OCI-LY7 (cell line): ENCODE measurements at regions not wholly inside any gene's neighbourhood (a gene's known extent, or its start where the extent isn't known, plus 50 kb on each side); places are given as distances from the start of the nearest gene placed in this dataset.

Source experiments
- BruUV-seq: library from RNA; stranded (reverse); fragments of 400-500 nt; replicated peaks from 2 replicates; lab custom pipeline; 2021; lab: Mats Ljungman, UMichigan
- CTCF ChIA-PET: fragments of 300-600 bp; sonication (Branson Sonifier 250); formaldehyde crosslinking; loops from one replicate; lab custom pipeline; 2022; ENCODE audit warnings: antibody characterized with exemption; ENCODE audit not compliant: unreplicated experiment; lab: Charles Lee
- POLR2A ChIA-PET: fragments of 300-600 bp; sonication (Branson Sonifier 250); formaldehyde crosslinking; loops from one replicate; lab custom pipeline; 2022; ENCODE audit warnings: antibody characterized with exemption; lab: Charles Lee
- DNase-seq: peaks from one replicate; pipeline ENCODE4 v3.0.0-alpha.2; 2015; ENCODE audit warnings: low spot score
- H2AFZ ChIP-seq: fragments of 200-600 bp; sonication (generic), shearing (Covaris generic); 2 replicates; pipeline ENCODE4 v1.6.1; 2014; ENCODE audit warnings: mild to moderate bottlenecking, antibody characterized with exemption, low read length, moderate library complexity
- H3K27ac ChIP-seq: fragments of 200-600 bp; sonication (generic); 2 replicates; pipeline ENCODE4 v1.5.1; 2014; ENCODE audit warnings: mixed run types, low read depth, mild to moderate bottlenecking, moderate library complexity, low read length, inconsistent platforms; ENCODE audit not compliant: poor library complexity, severe bottlenecking
- H3K36me3 ChIP-seq: fragments of 200-600 bp; sonication (generic); 2 replicates; pipeline ENCODE4 v1.6.1; 2014; ENCODE audit warnings: mild to moderate bottlenecking, antibody characterized with exemption, low read length, moderate library complexity, mixed read lengths; ENCODE audit not compliant: insufficient read depth
- H3K4me1 ChIP-seq: fragments of 200-600 bp; sonication (generic); 2 replicates; pipeline ENCODE4 v1.5.1; 2014; ENCODE audit warnings: mild to moderate bottlenecking, low read length; ENCODE audit not compliant: insufficient read depth, poor library complexity, severe bottlenecking
- H3K4me2 ChIP-seq: fragments of 200-600 bp; sonication (generic); 2 replicates; pipeline ENCODE4 v1.6.1; 2014; ENCODE audit warnings: mild to moderate bottlenecking, low read length
- H3K4me3 ChIP-seq: fragments of 200-600 bp; sonication (generic); 2 replicates; pipeline ENCODE4 v1.5.1; 2014; ENCODE audit warnings: mild to moderate bottlenecking, low read depth, low read length; ENCODE audit not compliant: poor library complexity, severe bottlenecking
- H3K79me2 ChIP-seq: fragments of 200-600 bp; sonication (generic); 2 replicates; pipeline ENCODE4 v1.6.1; 2016; ENCODE audit warnings: low read depth, mild to moderate bottlenecking, low read length, moderate library complexity, mixed read lengths; ENCODE audit not compliant: insufficient read depth
- H3K9me2 ChIP-seq: fragments of 200-600 bp; sonication (generic); 2 replicates; pipeline ENCODE4 v1.6.1; 2016; ENCODE audit warnings: mild to moderate bottlenecking, low read length, mixed read lengths; ENCODE audit not compliant: insufficient read depth
- H3K9me3 ChIP-seq: fragments of 200-600 bp; sonication (generic); 2 replicates; pipeline ENCODE4 v1.6.1; 2014; ENCODE audit warnings: mild to moderate bottlenecking, mixed run types, low read length, mixed read lengths
- H4K20me1 ChIP-seq: fragments of 200-600 bp; sonication (generic); 2 replicates; pipeline ENCODE4 v1.6.1; 2014; ENCODE audit warnings: mild to moderate bottlenecking, antibody characterized with exemption, low read length, moderate library complexity, mixed read lengths; ENCODE audit not compliant: insufficient read depth
- EZH2phosphoT487 ChIP-seq: fragments of 200-600 bp; sonication (generic); IDR thresholded peaks from 2 replicates; pipeline ENCODE4 v1.6.1; 2018; ENCODE audit warnings: low read depth, borderline replicate concordance, mild to moderate bottlenecking, mixed run types, antibody characterized with exemption, low read length, moderate library complexity, mixed read lengths
- intact Hi-C: fragments of 100-400 bp; cut with micrococcal nuclease; formaldehyde crosslinking; loops from one replicate; pipeline ENCODE4 v1.10.0; 2022; ENCODE audit not compliant: unreplicated experiment
- TF ChIP-seq, protein P1 (sequence below): fragments of 200-600 bp; sonication (generic); conservative IDR thresholded peaks from 2 replicates; pipeline ENCODE4 v1.5.1; 2014; ENCODE audit warnings: mild to moderate bottlenecking, antibody characterized with exemption, low read length, moderate library complexity, mixed read lengths

DNA sequence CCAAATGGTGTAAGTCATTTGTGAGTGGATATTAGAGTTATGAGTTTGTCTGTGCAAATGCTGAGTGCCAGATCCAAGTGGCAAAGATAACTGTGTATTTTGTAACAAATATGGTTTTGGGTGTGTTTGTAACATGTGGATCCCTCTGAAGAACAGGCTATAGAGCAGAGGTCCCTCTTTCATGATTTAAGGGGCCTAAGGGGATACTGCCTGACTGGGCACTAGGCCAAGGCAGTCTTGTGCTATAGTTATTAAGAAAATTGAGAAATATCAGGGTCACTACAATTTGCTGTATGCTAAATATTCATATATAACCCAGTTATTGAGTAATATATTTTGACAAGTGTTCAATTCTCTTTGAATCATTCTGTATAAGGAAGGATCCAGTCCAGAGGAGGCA, 555.6 kb upstream of the RGMA start:
- no peak for DNase-seq
- Histone ChIP-seq H3K9me3 (no peaks in the 10 kb centered on the region), H3K4me3 (no peak overlapping the region), H2AFZ (no peak overlapping the region), H4K20me1 (no peaks in the 10 kb centered on the region), H3K9me2 (no peaks in the 10 kb centered on the region), H3K4me2 (no peak overlapping the region), H3K36me3 (no peaks in the 10 kb centered on the region), H3K27ac (no peak overlapping the region), H3K4me1 (no peaks in the 10 kb centered on the region), H3K79me2 (no peaks in the 10 kb centered on the region)
- intact Hi-C loops: no loop called here
- CTCF ChIA-PET: no interaction called here
- TF ChIP-seq EZH2phosphoT487: no peak
- TF ChIP-seq, protein P1, sequence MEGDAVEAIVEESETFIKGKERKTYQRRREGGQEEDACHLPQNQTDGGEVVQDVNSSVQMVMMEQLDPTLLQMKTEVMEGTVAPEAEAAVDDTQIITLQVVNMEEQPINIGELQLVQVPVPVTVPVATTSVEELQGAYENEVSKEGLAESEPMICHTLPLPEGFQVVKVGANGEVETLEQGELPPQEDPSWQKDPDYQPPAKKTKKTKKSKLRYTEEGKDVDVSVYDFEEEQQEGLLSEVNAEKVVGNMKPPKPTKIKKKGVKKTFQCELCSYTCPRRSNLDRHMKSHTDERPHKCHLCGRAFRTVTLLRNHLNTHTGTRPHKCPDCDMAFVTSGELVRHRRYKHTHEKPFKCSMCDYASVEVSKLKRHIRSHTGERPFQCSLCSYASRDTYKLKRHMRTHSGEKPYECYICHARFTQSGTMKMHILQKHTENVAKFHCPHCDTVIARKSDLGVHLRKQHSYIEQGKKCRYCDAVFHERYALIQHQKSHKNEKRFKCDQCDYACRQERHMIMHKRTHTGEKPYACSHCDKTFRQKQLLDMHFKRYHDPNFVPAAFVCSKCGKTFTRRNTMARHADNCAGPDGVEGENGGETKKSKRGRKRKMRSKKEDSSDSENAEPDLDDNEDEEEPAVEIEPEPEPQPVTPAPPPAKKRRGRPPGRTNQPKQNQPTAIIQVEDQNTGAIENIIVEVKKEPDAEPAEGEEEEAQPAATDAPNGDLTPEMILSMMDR: no peak
- POLR2A ChIA-PET: no interaction called here
- BruUV-seq: no TSS peak

DNA sequence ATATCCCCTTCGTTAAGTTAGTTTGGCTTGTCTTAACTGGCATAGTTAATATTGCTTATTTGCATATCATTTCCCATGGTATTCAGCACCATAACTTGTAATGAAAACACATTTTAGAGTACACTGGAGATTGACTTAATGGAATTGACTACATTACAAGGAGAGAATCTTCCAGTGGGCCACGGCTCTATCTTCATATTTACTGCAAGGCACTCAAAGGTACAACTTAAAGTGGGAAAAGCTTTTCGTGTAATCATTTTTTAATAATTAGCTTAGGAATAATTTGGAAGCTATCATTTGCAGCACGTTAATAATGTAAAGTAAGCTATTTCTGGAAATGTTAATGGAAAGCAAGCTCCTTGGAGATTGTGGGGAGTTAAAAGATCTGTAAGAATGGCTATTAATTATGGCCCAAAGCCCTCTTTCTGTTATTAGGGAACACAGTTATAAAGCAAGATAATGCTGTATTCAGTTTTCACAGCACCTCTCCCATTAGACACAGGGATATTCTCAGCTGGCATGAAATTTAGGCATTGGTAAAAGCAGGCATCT, 551.5 kb upstream of the RGMA start:
- no peak for DNase-seq
- BruUV-seq: no TSS peak
- H3K36me3 ChIP-seq: no peaks in the 10 kb centered on the region
- TF ChIP-seq EZH2phosphoT487: no peak
- TF ChIP-seq, protein P1: no peak
- no peaks in the 10 kb centered on the region for H3K9me3 ChIP-seq
- no peaks in the 10 kb centered on the region for H4K20me1 ChIP-seq
- no peaks in the 10 kb centered on the region for H3K79me2 ChIP-seq
- H2AFZ ChIP-seq: no peak overlapping the region
- no peak overlapping the region for H3K4me2 ChIP-seq
- no peak overlapping the region for H3K27ac ChIP-seq
- CTCF ChIA-PET: no interaction called here
- POLR2A ChIA-PET: interaction anchor here (0.7 to 1.0 kb wide), 2 partner anchors 9 to 16 kb away, joined by 5 read pairs; no protein-coding TSS in a partner anchor
- H3K4me3 ChIP-seq: no peak overlapping the region
- intact Hi-C loops: no loop called here
- no peaks in the 10 kb centered on the region for H3K9me2 ChIP-seq
- no peaks in the 10 kb centered on the region for H3K4me1 ChIP-seq

DNA sequence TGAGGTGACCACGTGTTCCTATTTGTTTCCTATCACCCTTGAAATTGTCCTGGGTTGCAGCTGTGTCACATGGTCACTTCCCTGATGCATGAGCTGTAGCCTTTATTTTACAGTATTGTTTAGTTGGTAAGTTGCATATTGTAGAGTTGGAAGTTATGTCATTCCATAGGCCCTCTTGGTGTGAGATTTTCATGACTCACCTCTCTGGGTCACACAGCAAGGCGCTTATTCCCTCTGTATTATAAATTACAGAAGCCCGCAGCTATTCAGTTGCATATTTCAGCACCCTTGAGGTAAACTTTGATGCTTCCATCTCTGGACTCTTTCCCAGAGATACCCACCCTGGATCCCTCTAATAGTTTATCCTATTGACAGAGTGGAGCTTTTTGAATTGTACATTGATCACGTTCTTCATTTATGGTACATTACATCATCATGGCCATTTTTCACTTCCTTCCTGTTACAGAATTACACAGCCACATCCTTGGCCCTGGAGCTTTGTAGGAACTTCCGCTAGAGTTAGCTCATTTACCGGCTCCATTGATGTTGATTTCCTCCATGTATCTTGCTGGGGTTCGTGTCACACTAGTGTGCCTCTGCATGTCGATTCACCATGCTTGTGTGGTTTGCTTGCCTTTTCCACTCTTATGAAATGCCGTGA, 543.1 kb upstream of the RGMA start:
- Histone ChIP-seq H3K4me3 (no peak overlapping the region), H3K9me2 (no peaks in the 10 kb centered on the region), H3K36me3 (no peaks in the 10 kb centered on the region), H2AFZ (no peak overlapping the region), H4K20me1 (no peaks in the 10 kb centered on the region), H3K4me2 (no peak overlapping the region), H3K4me1 (no peaks in the 10 kb centered on the region), H3K79me2 (no peaks in the 10 kb centered on the region), H3K27ac (no peak overlapping the region), H3K9me3 (no peaks in the 10 kb centered on the region)
- CTCF ChIA-PET: no interaction called here
- no peak for TF ChIP-seq EZH2phosphoT487
- TF ChIP-seq, protein P1: no peak
- POLR2A ChIA-PET: interaction anchor here (1.3 kb wide), 1 partner anchor 8 kb away, joined by 5 read pairs; no protein-coding TSS in a partner anchor
- no TSS peak for BruUV-seq
- DNase-seq: no peak
- intact Hi-C loops: no loop called here
